ENCODE measurements at regions not wholly inside any gene's neighbourhood (a gene's known extent, or its start where the extent isn't known, plus 50 kb on each side); places are given as distances from the start of the nearest gene placed in this dataset.

DNA sequence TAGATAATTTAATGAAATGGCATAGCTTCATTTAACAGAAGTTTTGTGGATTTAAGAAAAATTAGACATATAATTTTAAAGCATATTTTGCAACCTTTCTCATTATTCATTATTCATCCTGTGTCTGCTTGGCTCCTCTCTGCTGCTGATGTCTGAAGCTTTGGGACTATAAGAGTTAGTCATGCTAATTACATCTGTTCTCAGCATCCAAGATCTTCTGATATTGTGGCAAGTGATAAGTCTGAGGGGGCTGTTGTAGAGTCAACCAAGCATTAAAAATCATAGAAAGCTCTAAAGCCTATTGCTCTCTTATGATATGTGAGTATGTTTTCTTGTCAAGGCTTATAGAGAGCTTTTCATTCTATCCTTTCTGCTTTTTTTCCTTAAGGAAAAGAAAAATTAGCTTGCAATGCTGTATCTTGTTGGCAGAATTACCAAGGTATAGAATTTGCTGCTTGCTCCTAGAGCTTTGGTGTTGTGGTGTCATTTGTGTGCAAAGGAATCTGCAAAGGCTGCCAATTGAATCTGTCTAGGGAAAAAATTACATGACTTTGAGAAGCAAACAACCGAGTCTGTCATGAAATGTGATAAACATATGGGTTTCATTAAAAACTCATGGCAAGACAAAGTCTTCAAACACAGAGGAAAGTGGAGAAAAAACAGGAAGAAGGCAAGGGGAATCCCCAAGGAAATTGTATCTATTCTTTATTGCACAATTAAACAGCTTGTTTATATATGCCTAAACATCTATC is 156.1 kb upstream of the DAB2 start:
- DNase-seq: no peak

DNA sequence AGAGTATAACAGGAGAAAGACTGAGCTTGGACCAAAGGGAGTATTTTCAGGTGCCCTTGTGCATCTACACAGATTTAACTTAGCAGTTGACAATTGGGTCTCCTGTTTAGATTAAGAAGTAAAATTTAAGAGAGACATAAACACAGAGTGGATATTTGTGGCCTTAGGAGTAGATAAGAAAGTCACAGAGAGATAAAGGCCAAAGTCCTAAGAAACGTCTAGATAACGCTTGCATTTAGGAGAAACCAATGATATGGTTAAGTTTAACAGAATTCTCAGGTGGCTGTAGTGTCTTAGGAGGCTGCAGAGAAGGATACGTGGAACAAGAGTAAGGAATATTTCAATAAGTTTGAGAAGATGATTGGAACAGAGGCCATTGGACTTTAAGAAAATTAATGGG is 155.0 kb upstream of the DAB2 start:
- DNase-seq: no peak

DNA sequence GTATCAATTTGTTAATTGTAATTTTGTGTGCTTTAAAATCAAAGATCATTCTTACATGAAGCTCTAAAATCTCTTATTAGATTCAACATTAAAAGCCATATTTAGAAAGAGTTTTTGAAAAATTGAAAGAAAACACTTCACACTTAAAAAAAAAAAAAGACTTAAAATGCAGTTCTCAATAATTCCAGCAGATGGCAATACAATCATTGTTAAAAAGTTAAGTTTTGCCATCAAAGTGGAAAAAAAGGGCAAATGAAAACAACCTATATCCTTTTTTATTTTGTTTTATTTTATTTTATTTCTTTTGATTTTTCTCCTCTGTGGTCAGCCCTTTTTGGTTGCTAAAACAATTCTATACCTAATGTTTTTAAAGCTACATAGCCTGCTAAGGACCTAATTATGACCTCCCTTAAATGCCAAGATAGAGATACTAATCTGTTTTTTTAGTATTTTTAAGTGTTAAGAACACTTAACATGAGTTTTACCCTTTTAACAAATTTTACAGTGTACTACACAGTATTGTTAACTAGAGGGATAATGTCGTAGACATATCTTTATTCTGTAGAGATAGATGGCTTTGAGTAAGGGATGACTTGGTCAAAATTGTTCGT is 154.2 kb upstream of the DAB2 start:
- DNase-seq: no peak

DNA sequence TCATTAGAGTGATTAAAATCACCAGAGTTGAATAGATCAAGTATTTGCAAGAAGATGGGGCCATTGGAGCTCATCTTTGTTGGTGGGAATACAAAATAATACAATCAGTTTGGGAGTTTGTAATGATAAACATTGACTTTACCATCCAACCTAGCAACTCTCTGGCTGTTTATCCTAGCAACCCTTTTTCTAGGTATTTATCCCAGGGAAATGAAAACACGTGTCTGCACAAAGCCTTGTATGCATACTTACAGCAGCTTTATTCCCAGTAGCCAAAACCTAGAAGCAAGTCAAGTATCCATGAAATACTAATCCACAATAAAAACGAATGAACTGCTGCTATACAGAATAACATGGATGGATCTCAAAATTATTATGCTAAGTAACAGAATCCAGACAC is 152.7 kb upstream of the DAB2 start:
- no peak for DNase-seq

DNA sequence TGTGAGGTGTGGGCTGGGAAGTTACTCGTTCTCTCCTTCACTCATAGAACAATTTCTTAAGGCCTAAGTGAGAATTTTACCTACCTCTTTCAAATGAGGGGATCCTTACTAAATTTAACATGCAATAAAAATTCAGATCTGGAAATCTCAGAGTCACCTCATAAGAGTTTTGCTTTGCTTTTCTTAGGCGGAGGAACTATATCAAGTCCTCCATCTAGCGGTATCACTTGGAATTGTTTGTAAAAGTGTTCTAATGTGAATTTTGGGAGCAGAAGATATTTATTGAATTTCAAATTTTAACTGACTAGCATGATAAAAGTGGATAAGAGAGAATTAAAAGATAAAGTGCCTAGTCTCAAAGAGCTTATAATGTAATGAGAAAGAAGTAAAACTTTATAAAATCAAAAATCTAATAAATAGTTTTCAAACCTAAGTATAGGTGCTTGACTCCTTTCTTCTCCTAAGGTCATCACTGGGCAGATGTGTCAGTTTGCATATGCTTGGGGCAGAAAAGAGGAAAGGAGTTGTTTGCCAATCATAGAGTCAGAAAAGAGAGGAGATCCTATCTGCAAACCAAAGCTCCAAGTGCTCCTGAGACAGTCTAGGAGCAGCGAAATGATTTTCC is 145.7 kb upstream of the DAB2 start:
- DNase-seq: no peak

DNA sequence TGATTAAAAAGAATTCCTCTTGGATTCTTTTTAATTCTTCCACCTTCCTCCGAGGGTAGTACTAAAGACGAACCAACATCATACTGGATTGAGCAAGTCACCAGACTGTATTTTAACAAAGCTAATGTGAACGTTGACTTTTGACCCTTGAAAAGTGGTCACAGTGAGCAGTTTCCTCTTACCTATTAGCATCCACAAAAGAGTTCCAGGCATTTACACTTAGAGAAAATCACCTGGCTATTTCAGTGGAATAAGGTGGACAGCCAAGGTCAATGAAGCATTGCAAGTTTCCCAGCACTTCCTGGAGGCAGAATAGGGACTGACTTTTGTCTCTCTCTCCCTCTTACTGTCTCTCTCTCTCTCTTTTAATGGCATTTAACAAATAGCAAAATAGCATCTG is 145.1 kb upstream of the DAB2 start:
- DNase-seq: no peak

DNA sequence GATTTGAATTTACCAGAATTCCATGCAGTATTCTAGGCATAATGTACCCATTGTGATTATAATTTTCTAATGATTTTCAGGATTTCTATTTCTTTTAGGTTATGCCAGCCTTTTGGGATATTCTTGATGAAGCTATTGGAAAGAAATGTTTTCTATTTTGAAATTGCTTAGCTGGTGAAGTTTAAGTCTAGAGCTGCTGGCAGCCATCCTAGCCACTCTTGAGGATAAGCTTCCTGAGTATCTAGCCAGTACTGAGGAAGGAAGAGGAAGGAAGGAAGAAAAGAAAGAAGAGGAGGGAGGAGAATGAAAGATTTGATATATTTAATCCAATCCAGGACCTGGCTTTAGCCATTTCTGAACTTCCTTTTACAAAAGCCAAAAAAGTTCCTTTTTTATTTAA is 142.1 kb upstream of the DAB2 start:
- DNase-seq: no peak

DNA sequence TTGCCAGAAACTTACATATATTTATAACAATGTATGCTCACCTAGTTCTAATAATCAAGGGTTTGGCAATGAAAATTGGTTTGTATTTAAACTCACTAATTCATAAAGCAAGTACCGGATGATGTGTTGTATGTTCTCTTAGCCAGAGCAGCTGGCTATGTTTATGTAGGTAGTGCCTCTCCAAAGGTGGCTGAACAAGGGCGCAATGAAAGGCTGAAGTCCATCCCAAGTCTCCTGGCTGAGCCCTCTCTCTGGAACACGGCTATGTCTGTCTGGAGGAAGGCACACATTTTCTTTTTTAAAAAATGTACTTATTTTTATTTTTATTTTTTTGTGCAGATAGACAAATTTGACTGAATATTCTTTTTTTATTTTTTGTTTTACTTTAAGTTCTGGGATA is 141.2 kb upstream of the DAB2 start:
- DNase-seq: no peak

DNA sequence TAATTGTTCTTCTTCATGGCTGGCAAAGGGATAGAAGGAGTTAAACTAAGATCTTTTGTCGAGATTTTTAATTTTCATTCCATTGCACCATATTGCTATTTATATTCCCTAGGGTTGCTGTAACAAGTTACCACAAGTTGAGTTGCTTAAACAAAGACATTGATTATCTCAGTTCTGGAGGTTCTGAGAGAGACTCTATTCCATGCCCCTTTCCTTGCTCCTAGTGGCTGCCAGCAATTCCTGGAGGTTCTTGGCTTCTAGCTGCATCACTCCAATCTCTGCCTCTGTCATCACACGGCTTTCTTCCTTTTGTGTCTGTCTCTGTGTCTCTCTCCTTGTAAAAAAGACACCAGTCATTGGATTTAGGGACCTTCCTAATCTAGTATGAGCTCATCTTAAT is 136.6 kb upstream of the DAB2 start:
- no peak for DNase-seq

DNA sequence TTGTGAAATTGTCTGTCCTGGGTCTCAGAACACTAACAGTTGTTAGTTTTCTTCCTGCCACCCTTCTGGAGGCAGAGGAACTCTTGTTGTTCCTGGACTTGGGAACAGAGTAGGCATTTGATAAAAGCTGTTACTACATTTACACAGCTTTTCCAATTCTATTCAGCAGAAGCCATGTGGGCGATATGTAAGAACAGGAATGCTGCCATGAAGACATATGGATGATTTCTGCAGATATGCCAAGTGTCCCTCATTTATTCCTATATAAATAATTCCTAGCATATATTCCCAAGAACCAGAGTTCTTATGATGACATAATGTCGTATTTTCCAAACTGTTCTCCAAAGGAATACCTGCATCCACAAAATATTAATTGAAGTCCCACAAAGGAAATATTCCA is 135.9 kb upstream of the DAB2 start:
- no peak for DNase-seq

DNA sequence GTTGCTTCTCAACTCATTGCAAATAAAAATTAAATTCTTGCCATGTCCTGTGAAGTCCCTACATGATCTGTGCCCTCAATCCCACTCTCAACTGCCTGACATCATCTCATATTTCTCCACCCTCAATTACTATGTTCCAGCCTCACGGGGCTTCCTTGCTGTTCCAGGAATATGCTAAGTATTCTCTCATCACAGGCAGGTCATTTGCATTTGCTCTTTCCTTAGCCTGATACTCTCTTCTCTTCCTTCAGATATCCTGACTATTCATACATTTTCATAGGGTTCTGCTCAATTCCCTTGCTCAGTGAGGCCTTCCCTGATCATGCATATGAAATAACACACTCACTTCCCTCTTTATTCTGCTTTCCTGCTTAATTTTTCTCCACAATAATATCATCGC is 135.1 kb upstream of the DAB2 start:
- DNase-seq: no peak

DNA sequence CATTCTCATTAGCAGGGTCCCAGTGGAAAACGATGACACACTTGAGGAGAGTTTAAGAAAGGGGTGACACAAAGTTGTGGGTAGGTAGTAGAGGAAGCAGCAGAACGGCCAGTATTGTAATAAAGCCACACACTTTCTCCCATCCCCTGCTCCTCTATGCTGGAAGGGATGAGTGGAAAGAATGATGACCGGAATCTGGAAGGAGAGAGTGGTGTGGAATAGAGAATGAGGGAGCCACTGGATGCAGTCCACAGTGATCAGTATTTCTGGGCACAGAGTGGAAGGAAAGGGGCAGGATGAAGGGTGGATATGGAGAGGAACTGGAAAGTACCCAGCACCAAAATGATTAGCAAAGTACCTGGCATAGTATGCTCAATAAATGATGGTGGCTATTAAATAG is 133.8 kb upstream of the DAB2 start:
- DNase-seq: no peak

DNA sequence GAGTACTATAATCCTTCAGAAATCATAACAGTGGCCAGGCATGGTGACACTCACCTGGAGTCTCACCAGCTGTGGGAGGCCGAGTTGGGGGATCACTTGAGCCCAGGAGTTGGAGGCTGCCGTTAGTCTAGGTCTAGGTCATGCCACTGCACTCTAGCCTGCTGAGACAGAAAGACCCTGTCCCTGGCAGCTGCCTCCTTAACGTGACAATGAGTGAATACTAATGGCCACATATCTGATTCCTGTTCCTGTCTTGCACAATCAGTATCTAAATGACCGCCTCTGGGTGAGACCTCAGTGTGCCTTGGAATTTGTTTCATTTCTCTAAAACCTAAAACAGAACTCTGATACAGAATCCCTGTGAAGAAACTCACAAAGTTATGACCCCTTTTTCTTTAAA is 131.0 kb upstream of the DAB2 start:
- no peak for DNase-seq

DNA sequence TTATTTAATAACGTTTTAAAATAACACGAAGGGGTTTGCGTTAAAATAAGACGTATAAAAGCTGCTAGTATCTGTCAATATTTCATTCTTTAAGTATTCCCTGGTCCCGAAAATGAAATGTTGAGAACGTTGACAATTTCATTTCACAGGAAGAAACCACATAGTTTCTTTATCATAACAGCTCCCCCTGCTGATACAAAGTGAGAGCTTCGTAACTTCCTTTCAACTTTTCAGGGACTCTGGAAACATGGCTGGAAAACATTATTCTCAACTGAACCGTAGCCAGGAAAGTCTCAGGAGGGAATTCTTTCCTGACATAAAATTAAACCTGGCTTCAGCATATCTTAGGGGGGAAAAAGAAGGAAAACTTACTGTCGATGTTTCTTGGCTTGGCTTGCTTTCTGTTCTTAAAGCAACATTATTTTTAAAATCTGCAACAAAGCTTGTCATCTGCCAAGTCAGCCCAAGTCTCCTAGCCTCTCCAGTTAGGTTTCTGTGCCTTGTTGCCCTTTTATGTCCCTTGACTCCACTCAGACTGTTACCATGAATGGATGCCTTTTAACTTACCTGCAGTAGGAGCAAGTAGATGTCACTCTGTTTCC is 122.9 kb upstream of the DAB2 start:
- DNase-seq: no peak

DNA sequence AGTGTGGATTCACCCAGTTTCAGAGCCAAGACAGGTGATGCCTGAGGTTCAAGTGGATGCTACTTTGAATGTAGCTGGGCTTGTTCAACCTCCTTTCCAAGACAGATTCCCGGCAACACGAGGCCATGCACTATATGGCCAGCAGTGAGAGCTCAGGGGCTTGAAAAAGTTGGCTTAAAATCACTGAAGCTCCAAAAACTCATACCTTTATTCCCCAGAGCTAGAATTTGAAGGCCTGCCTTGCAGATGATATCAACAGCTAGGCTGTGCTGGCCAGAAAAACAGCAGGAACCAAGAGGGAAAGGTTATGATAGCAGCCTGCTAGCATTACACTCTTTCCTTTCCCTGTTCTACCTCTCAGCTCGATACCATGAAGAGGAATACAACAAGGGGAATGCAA is 120.2 kb upstream of the DAB2 start:
- no peak for DNase-seq

DNA sequence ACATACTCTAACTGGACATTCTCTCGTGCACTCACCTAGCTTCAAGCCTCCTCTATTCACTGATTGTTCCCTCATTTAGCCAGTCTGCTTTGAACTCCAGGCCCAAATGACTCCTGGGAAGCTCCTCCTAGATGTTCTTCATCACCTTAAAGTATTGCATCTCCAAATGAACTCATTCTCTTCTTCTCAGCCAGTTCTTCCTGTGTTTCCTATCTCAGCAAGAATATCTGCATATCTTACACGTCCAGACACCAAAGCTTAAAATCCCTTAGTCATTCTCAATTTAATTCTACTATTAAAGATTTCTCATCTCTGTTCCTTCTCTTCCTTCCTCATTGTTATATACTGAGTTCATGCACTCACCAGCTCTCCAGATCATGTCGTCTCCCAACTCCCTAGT is 118.6 kb upstream of the DAB2 start:
- DNase-seq: no peak

DNA sequence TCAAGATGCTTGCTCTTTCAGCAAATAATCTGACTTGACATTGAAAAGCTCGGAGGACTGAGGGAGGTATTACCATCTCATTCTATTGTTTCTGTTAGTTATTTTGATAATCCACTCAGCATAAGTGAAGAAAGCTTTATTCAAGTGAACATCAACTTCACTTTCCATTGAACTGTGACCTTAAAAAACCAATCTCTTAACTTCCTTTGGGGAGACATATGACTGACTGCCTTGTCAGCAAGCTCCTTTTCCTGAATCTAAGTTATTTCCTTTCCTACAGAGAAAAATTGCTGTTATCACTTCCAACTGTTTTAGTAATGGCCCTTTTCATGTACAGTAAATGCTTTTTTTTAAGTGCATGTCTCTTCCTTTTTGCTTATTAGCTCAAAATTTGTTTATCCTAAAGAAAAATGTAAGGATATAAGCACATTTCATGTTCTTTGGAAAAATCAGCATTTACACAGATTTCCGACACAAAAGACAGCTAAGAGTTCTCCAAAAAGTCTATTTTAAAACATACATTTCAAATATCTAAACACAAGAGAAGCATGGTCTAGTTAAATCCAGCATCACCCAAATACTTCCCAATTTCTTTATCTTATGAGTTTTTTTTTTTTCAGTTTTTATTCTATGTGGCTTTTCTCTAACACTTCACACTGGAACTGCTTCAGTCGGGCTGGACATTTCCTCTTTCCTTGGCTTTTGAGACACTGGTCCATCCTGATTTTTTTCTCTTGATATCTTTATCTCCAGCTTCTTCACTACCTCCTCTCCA is 117.9 kb upstream of the DAB2 start:
- no peak for DNase-seq

DNA sequence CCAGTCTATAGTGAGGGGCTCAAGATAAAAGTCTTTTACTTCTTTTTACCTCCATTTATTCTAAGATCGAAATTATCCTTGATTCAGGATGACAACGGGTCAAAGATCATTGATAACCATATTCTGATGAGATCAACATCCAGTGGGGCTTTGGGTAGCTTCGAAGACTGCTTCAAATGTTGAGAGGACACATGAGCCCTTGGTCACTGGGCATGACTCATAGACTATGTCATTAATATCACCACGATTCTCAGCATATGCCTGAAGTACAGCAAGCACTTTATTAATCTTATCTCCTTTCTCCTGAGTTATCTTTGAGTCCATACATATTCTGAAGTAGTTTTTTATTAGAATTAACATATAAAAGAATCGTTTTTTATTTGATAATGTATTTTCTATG is 117.1 kb upstream of the DAB2 start:
- no peak for DNase-seq

DNA sequence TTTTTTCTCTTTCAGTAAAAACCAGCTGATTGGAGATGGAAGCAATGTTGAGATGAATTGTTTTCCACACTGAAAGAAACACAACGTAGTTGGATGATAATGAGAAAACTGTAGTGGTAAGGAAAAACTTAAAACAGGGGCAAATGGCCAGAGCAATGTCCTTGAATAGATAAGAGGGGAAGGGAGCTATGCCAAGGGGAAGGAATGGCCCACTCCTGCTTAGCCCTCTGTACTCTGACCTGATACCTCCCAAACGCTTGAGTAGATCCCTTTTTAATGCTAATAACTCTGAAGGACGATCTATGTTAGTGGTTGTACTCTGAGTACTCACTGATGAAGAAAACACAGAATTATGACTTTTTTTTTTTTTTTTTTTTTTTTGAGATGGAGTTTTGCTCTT is 114.7 kb upstream of the DAB2 start:
- no peak for DNase-seq

DNA sequence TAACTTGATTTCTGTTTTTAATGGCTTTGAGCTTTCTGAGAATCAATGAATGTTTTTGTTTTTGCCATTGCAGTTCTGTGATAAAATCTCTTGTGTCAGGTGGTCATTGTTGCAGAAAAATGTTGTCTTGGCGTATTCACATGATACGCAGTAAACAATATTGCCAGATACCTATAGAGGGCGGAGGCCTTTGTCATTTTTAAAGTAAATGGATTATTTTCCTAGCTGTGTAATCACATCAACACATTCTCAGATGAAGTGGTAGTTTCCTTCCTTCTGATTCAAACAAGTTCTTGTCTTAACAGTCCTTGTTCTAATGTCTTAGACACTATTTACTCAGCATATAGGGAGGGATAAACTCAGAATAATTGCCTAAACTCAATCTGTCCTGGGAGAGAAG is 109.9 kb upstream of the DAB2 start:
- DNase-seq: no peak

DNA sequence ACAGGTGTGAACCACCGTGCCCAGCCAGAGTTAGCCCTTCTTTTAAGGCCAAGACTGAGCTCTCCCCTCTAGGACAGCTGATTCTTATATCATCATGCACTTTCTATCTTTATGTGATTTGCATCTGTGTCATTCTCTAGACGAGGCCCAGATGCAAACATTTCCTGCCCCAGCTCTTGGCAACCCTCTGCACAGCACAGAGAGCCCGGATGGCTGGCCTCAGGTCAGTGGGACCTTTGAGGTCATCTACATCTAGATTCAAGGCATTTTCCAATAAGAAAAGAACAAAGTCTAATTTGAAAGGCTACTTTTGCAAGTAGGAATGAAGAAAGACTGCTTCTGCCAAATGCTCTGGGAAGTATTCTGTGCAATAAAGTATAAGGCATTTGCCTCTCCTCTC is 109.0 kb upstream of the DAB2 start:
- no peak for DNase-seq

DNA sequence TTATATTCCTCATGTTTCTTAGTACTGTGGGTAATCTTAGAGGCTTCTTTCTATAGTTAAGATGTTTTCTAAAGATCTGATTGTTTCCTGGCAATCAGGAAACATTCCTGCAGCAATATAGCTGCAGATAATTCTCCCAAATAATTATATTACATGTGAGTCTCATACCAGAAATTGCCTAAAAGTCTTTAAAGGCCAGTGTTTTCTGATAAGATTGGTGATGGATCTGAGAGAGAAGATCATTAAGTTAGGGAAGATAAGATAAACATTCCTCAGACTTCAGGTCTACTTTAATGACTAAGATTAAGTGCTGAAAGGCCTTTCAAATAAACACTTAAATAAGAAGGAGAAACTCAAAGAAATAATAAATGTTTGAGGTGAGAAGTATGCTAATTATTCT is 107.7 kb upstream of the DAB2 start:
- no peak for DNase-seq

DNA sequence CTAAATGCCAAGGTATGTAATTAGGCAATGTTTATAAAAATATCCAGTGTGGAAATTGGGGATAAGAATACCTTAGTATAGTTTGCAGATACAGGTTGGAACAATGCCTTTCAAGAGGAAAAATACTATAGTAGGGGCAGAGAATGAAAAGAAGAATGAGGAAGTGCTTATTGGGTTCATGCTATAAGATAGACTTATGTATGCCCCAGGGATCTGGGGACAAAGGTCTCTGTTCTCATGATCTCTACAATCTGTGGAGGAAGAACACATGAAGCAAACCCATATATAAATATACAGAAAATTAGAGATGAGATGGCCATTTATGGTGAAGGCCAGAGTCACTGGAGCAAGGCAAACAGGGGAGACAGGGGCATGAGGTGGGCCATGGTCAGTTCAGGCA is 106.5 kb upstream of the DAB2 start:
- DNase-seq: no peak
